VCaP (cell line): ENCODE measurements at regions not wholly inside any gene's neighbourhood (a gene's known extent, or its start where the extent isn't known, plus 50 kb on each side); places are given as distances from the start of the nearest gene placed in this dataset.
"Not testable (repeated sequence)": the region's sequence is repeated elsewhere in the genome, so short reads cannot be mapped to it uniquely, and the experiment has no call there.

Experiments used
- H3K27ac ChIP-seq: fragments of 450-650 bp; 2 replicates; pipeline ENCODE4 v1.5.1; 2017
- CTCF ChIP-seq: fragments of 450-650 bp; conservative IDR thresholded peaks from 2 replicates; pipeline ENCODE4 v1.5.1; 2017; ENCODE audit warnings: mild to moderate bottlenecking, moderate library complexity

- no peak for TF ChIP-seq CTCF
Measured at GRCh38 chr5:51696122-51696521, 312.9 kb downstream of the ISL1 start.

GRCh38 chr5:51702046-51702445 lies 318.8 kb downstream of the ISL1 start:
- not testable (repeated sequence) for H3K27ac ChIP-seq

More at GRCh38 chr5:51696122-51696521, 312.9 kb downstream of the ISL1 start:
- no peak overlapping the region for H3K27ac ChIP-seq

- no peak overlapping the region for H3K27ac ChIP-seq
- TF ChIP-seq CTCF, result no peak
Measured at GRCh38 chr5:51712201-51712600, 329.0 kb downstream of the ISL1 start.

GRCh38 chr5:51715445-51715844 lies 332.2 kb downstream of the ISL1 start:
- not testable (repeated sequence) for H3K27ac ChIP-seq

GRCh38 chr5:51731421-51732029 lies 348.3 kb downstream of the ISL1 start:
- no peak overlapping the region for H3K27ac ChIP-seq
- TF ChIP-seq CTCF, result no peak

- H3K27ac ChIP-seq, result no peak overlapping the region
- no peak for TF ChIP-seq CTCF
Measured at GRCh38 chr5:51732304-51732703, 349.1 kb downstream of the ISL1 start.

GRCh38 chr5:51734677-51735076 lies 351.4 kb downstream of the ISL1 start:
- H3K27ac ChIP-seq, result no peak overlapping the region
- no peak for TF ChIP-seq CTCF

GRCh38 chr5:51746023-51746422 lies 362.8 kb downstream of the ISL1 start:
- TF ChIP-seq CTCF, result no peak

GRCh38 chr5:51748647-51749046 lies 365.4 kb downstream of the ISL1 start:
- no peak overlapping the region for H3K27ac ChIP-seq
- no peak for TF ChIP-seq CTCF

More at GRCh38 chr5:51746023-51746422, 362.8 kb downstream of the ISL1 start:
- H3K27ac ChIP-seq, result no peak overlapping the region
